Fibroblast of lung (primary cell): ENCODE measurements at regions not wholly inside any gene's neighbourhood (a gene's known extent, or its start where the extent isn't known, plus 50 kb on each side); places are given as distances from the start of the nearest gene placed in this dataset.

Experiments
- EZH2 ChIP-seq: IDR thresholded peaks from 2 replicates; pipeline ENCODE4 v1.5.1; 2012; ENCODE audit warnings: low read length, control low read depth, mild to moderate bottlenecking; ENCODE audit errors: missing control alignments
- TF ChIP-seq, protein P1 (sequence below), 2 donors: IDR thresholded peaks in 1 of 2; conservative IDR thresholded peaks in 1 of 2; 1 replicate in 1 of 2; 2 replicates in 1 of 2; pipeline ENCODE4 v1.5.1; 2011 to 2012; ENCODE audit warnings: low read length in 2 of 2, control low read depth in 1 of 2, inconsistent platforms in 1 of 2, low read depth in 1 of 2, mild to moderate bottlenecking in 1 of 2

DNA sequence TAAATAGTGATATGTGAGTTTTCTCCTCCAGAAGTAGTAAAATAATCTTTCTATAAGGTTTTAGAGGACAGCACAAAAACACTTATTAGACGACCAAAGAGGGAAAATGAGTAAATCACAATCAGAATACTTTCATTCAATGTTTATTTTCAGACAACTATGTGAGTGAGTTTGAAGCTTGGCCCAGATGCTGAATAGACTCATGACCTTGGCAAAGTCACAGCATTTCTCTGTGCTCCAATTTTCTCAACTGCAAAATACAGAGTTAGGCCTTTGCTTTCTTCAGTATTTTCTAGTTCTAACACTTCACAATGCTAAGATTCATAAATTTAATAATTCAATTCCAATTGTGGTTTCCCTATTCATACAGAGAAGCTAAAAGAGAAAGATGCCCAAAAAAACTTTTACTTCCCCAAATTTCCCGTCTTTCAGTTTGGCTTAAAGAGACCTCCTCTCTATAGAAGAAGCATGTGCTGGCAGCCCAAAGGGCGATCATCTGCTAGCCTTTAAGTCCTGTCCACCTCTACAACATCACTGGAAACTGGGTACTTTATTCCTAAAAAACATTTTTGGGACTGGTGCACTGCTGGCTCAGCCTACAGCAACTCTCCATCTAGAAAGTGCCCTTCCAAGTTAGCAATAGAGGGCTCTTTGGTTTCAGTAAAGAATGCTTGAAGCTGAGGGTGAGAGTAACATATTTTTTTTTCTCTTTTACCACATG, 116.8 kb upstream of the GORAB start:
- TF ChIP-seq, protein P1, sequence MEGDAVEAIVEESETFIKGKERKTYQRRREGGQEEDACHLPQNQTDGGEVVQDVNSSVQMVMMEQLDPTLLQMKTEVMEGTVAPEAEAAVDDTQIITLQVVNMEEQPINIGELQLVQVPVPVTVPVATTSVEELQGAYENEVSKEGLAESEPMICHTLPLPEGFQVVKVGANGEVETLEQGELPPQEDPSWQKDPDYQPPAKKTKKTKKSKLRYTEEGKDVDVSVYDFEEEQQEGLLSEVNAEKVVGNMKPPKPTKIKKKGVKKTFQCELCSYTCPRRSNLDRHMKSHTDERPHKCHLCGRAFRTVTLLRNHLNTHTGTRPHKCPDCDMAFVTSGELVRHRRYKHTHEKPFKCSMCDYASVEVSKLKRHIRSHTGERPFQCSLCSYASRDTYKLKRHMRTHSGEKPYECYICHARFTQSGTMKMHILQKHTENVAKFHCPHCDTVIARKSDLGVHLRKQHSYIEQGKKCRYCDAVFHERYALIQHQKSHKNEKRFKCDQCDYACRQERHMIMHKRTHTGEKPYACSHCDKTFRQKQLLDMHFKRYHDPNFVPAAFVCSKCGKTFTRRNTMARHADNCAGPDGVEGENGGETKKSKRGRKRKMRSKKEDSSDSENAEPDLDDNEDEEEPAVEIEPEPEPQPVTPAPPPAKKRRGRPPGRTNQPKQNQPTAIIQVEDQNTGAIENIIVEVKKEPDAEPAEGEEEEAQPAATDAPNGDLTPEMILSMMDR (conservative IDR thresholded peaks at IDR 0.05 in 1 of 2, IDR thresholded peaks at IDR 0.05 in 1 of 2; ENCODE audit: low read depth in 1 of 2, low read length in 2 of 2), result no peak
- no peak for TF ChIP-seq EZH2
